H9 (cell line): ENCODE measurements at regions not wholly inside any gene's neighbourhood (a gene's known extent, or its start where the extent isn't known, plus 50 kb on each side); places are given as distances from the start of the nearest gene placed in this dataset.

Experiments
- DNase-seq: peaks from one replicate; pipeline ENCODE4 v3.0.0-alpha.2; 2017
- H2AFZ ChIP-seq: one replicate; pipeline ENCODE4 v1.6.1; 2013; ENCODE audit warnings: mild to moderate bottlenecking, low read length, control low read depth, moderate library complexity
- H2AK5ac ChIP-seq: 2 replicates; pipeline ENCODE4 v1.6.1; 2013; ENCODE audit warnings: low read length, control low read depth, mixed read lengths; ENCODE audit not compliant: insufficient read length
- H2BK120ac ChIP-seq: one replicate; pipeline ENCODE4 v1.6.1; 2013; ENCODE audit warnings: low read depth, mild to moderate bottlenecking, low read length, control low read depth, inconsistent platforms; ENCODE audit not compliant: poor library complexity, severe bottlenecking
- H2BK12ac ChIP-seq: 2 replicates; pipeline ENCODE4 v1.6.1; 2013; ENCODE audit warnings: low read length, control low read depth, mixed read lengths, low read depth; ENCODE audit not compliant: insufficient read length
- H2BK15ac ChIP-seq: 2 replicates; pipeline ENCODE4 v1.6.1; 2013; ENCODE audit warnings: low read depth, low read length, control low read depth
- H2BK20ac ChIP-seq: one replicate; pipeline ENCODE4 v1.6.1; 2013; ENCODE audit warnings: low read depth, mild to moderate bottlenecking, low read length, control low read depth, inconsistent platforms; ENCODE audit not compliant: poor library complexity, severe bottlenecking
- H2BK5ac ChIP-seq: 2 replicates; pipeline ENCODE4 v1.6.1; 2013; ENCODE audit warnings: low read length, control low read depth, mixed read lengths; ENCODE audit not compliant: insufficient read length
- H3K14ac ChIP-seq: 2 replicates; pipeline ENCODE4 v1.6.1; 2013; ENCODE audit warnings: low read length, control low read depth; ENCODE audit not compliant: insufficient read depth
- H3K18ac ChIP-seq: 2 replicates; pipeline ENCODE4 v1.6.1; 2013; ENCODE audit warnings: low read depth, mild to moderate bottlenecking, mixed read lengths, low read length, control low read depth; ENCODE audit not compliant: insufficient read length
- H3K23ac ChIP-seq: 2 replicates; pipeline ENCODE4 v1.6.1; 2013; ENCODE audit warnings: low read length, control low read depth, mixed read lengths, low read depth; ENCODE audit not compliant: insufficient read length
- H3K23me2 ChIP-seq: 2 replicates; pipeline ENCODE4 v1.6.1; 2013; ENCODE audit warnings: low read depth, mild to moderate bottlenecking, mixed read lengths, low read length, control low read depth; ENCODE audit not compliant: insufficient read length, poor library complexity, severe bottlenecking
- H3K27ac ChIP-seq: 2 replicates; pipeline ENCODE4 v1.5.1; 2013; ENCODE audit warnings: low read length, control low read depth, mixed read lengths, low read depth; ENCODE audit not compliant: insufficient read length
- H3K27me3 ChIP-seq: 2 replicates; pipeline ENCODE4 v1.6.1; 2013; ENCODE audit warnings: low read length, control low read depth, inconsistent platforms; ENCODE audit not compliant: insufficient read depth
- H3K4ac ChIP-seq: 2 replicates; pipeline ENCODE4 v1.6.1; 2013; ENCODE audit warnings: low read depth, mild to moderate bottlenecking, control low read depth, inconsistent platforms, low read length, moderate library complexity
- H3K4me1 ChIP-seq: 2 replicates; pipeline ENCODE4 v1.6.1; 2013; ENCODE audit warnings: low read length, control low read depth, inconsistent platforms; ENCODE audit not compliant: insufficient read depth
- H3K4me2 ChIP-seq: 2 replicates; pipeline ENCODE4 v1.6.1; 2013; ENCODE audit warnings: low read length, control low read depth, mixed read lengths; ENCODE audit not compliant: insufficient read length, insufficient read depth
- H3K56ac ChIP-seq: 2 replicates; pipeline ENCODE4 v1.6.1; 2013; ENCODE audit warnings: low read depth, mild to moderate bottlenecking, mixed read lengths, low read length, control low read depth; ENCODE audit not compliant: insufficient read length
- H3K79me1 ChIP-seq: 2 replicates; pipeline ENCODE4 v1.6.1; 2013; ENCODE audit warnings: low read depth, mild to moderate bottlenecking, moderate library complexity, low read length, control low read depth, inconsistent platforms; ENCODE audit not compliant: insufficient read depth, poor library complexity, severe bottlenecking
- H3K79me2 ChIP-seq: 2 replicates; pipeline ENCODE4 v1.6.1; 2013; ENCODE audit warnings: low read length, control low read depth, inconsistent platforms; ENCODE audit not compliant: insufficient read depth
- H3K9ac ChIP-seq: 2 replicates; pipeline ENCODE4 v1.6.1; 2013; ENCODE audit warnings: low read length, control low read depth, mixed read lengths; ENCODE audit not compliant: insufficient read length; ENCODE audit errors: extremely low read depth
- H3K9me3 ChIP-seq: one replicate; pipeline ENCODE4 v1.6.1; 2013; ENCODE audit warnings: low read depth, low read length, inconsistent platforms; ENCODE audit not compliant: control insufficient read depth
- H3T11ph ChIP-seq: one replicate; pipeline ENCODE4 v1.6.1; 2013; ENCODE audit warnings: mild to moderate bottlenecking, low read length, control low read depth, inconsistent platforms
- H4K20me1 ChIP-seq: one replicate; pipeline ENCODE4 v1.6.1; 2013; ENCODE audit not compliant: control insufficient read depth, insufficient read length, insufficient read depth
- H4K5ac ChIP-seq: 2 replicates; pipeline ENCODE4 v1.6.1; 2013; ENCODE audit warnings: low read depth, mild to moderate bottlenecking, mixed read lengths, low read length, control low read depth; ENCODE audit not compliant: insufficient read length
- H4K8ac ChIP-seq: replicated peaks from 2 replicates; pipeline ENCODE4 v1.6.1; 2013; ENCODE audit warnings: low read length, control low read depth, mixed read lengths, low read depth; ENCODE audit not compliant: insufficient read length
- H4K91ac ChIP-seq: 2 replicates; pipeline ENCODE4 v1.6.1; 2013; ENCODE audit warnings: low read depth, mild to moderate bottlenecking, moderate library complexity, mixed read lengths, low read length, control low read depth; ENCODE audit not compliant: insufficient read length
- H3K27ac Mint-ChIP-seq, 3 experiments: 2 replicates in 2 of 3; 3 replicates in 1 of 3; pipeline ENCODE4 v1.8.0; 2020 to 2021; ENCODE audit warnings: mixed read lengths in 3 of 3, mild to moderate bottlenecking in 1 of 3, moderate library complexity in 1 of 3
- H3K27me3 Mint-ChIP-seq: 2 replicates; pipeline ENCODE4 v1.8.0; 2021; ENCODE audit warnings: low read depth, mild to moderate bottlenecking, moderate library complexity, mixed read lengths
- H3K36me3 Mint-ChIP-seq, 3 experiments: 2 replicates in 2 of 3; 3 replicates in 1 of 3; pipeline ENCODE4 v1.8.0; 2020 to 2021; ENCODE audit warnings: low read depth in 3 of 3, mixed read lengths in 3 of 3; ENCODE audit not compliant: insufficient read depth in 1 of 3
- H3K4me1 Mint-ChIP-seq, 2 experiments: 2 replicates each; pipeline ENCODE4 v1.8.0; 2020; ENCODE audit warnings: mixed read lengths in 2 of 2
- H3K4me3 Mint-ChIP-seq, 2 experiments: 2 replicates in 1 of 2; 3 replicates in 1 of 2; pipeline ENCODE4 v1.8.0; 2020 to 2021; ENCODE audit warnings: mild to moderate bottlenecking in 2 of 2, mixed read lengths in 2 of 2, moderate library complexity in 1 of 2
- H3K9me3 Mint-ChIP-seq, 2 experiments: 2 replicates in 1 of 2; 3 replicates in 1 of 2; pipeline ENCODE4 v1.8.0; 2020; ENCODE audit warnings: mild to moderate bottlenecking in 2 of 2, mixed read lengths in 2 of 2, moderate library complexity in 1 of 2
- CTCF ChIP-seq: fragments of 200-600 bp; sonication (generic); conservative IDR thresholded peaks from 3 replicates; pipeline ENCODE4 v1.8.0; 2021; ENCODE audit warnings: antibody characterized with exemption, mild to moderate bottlenecking
- WGBS: extraction: QIAGEN DNeasy Blood & Tissue Kit; methylation state at CpG from one replicate; pipeline ENCODE4 v1.1.7; 2013; ENCODE audit warnings: missing lambda C conversion rate, low lambda C conversion rate, mixed read lengths; ENCODE audit not compliant: insufficient read length; ENCODE audit errors: extremely low coverage; 5-methylcytosine and 5-hydroxymethylcytosine counted together

GRCh38 chr1:198919667-198920398 lies 281.0 kb downstream of the PTPRC start:
- Histone ChIP-seq H3K23ac (no peak overlapping the region), H2AK5ac (no peak overlapping the region), H3K27me3 (no peaks in the 10 kb centered on the region), H3T11ph (no peak overlapping the region), H3K18ac (no peak overlapping the region), H2BK5ac (no peak overlapping the region), H3K56ac (no peak overlapping the region), H3K79me2 (no peaks in the 10 kb centered on the region), H3K14ac (no peak overlapping the region), H3K79me1 (no peaks in the 10 kb centered on the region), H4K91ac (no peak overlapping the region), H2AFZ (no peak overlapping the region), H2BK12ac (no peak overlapping the region), H4K8ac (no peak overlapping the region), H2BK15ac (no peak overlapping the region), H3K4me1 (no peaks in the 10 kb centered on the region), H3K4me2 (no peak overlapping the region), H4K5ac (no peak overlapping the region), H4K20me1 (no peaks in the 10 kb centered on the region), H3K4ac (no peak overlapping the region), H3K9me3 (no peaks in the 10 kb centered on the region), H2BK20ac (no peak overlapping the region), H3K9ac (no peak overlapping the region), H3K27ac (no peak overlapping the region), H2BK120ac (no peak overlapping the region), H3K23me2 (no peaks in the 10 kb centered on the region)
- Mint-ChIP-seq H3K36me3 (no peaks in the 10 kb centered on the region), H3K4me3 (no peak overlapping the region), H3K9me3 (no peaks in the 10 kb centered on the region), H3K27me3 (no peaks in the 10 kb centered on the region), H3K27ac (no peak overlapping the region), H3K4me1 (peaks cover 3% of the 10 kb centered on the region in 2 experiments)
- DNase-seq = no peak
- TF ChIP-seq CTCF = no peak
- no CpG with 5 or more reads among the region's 5 CpGs for WGBS
